ENCODE measurements at regions not wholly inside any gene's neighbourhood (a gene's known extent, or its start where the extent isn't known, plus 50 kb on each side); places are given as distances from the start of the nearest gene placed in this dataset.
"Not testable (repeated sequence)": the region's sequence is repeated elsewhere in the genome, so short reads cannot be mapped to it uniquely, and the experiment has no call there.

DNA sequence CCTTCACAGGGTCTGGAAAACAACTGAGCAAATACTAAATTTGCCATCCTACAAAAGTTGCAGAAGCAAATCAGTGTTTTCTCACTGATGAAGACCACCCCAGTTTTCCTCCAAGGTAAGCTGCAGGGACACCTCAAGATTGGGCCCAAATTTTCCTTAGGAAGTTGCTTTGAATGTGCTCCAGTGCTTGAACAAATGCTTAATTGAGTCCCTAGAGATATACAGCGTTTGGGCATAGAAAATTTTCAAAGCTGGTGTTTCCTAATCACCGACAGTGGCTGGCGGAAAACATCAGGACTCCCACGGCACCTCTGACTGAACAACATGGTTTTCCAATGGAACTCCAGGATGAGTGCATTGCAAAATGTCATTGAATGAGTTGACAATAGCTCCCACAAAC lies 92.5 kb upstream of the HMGA2 start:
- Histone ChIP-seq H3K36me3 (no peaks in the 10 kb centered on the region), H3K27me3 (peaks cover 92% of the 10 kb centered on the region), H3K9me3 (no peaks in the 10 kb centered on the region), H3K4me1 (peaks cover 0 to 12% (median 4%) of the 10 kb centered on the region in 4 donors), H3K27ac (no peak overlapping the region), H3K4me3 (no peak overlapping the region)
- intact Hi-C loops (cut with DNase I; ENCODE audit: low total_unique reads) (no loop called here), in situ Hi-C loops (cut with MboI; ENCODE audit: low pct_ligation_motif_present in 1 of 4, low pct_unique_long_range_greater_than_20kb in 1 of 4, low sequenced_read_pairs in 3 of 4) (no loop called here)
- no peak for DNase-seq
- 88% methylated on average over 4 of the region's 4 CpGs; no CpG with 5 or more reads in 1 of the 2 donors for WGBS, 2 donors (ENCODE audit: low coverage in 1 of 2)
- no peak for TF ChIP-seq POLR2A (IDR thresholded peaks at IDR 0.05)
- TF ChIP-seq EP300 (IDR thresholded peaks at IDR 0.05; ENCODE audit: low read depth), result no peak
- no peak for TF ChIP-seq POLR2AphosphoS5 (IDR thresholded peaks at IDR 0.05)
- TF ChIP-seq, protein P1, sequence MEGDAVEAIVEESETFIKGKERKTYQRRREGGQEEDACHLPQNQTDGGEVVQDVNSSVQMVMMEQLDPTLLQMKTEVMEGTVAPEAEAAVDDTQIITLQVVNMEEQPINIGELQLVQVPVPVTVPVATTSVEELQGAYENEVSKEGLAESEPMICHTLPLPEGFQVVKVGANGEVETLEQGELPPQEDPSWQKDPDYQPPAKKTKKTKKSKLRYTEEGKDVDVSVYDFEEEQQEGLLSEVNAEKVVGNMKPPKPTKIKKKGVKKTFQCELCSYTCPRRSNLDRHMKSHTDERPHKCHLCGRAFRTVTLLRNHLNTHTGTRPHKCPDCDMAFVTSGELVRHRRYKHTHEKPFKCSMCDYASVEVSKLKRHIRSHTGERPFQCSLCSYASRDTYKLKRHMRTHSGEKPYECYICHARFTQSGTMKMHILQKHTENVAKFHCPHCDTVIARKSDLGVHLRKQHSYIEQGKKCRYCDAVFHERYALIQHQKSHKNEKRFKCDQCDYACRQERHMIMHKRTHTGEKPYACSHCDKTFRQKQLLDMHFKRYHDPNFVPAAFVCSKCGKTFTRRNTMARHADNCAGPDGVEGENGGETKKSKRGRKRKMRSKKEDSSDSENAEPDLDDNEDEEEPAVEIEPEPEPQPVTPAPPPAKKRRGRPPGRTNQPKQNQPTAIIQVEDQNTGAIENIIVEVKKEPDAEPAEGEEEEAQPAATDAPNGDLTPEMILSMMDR (IDR thresholded peaks at IDR 0.05), result no peak

DNA sequence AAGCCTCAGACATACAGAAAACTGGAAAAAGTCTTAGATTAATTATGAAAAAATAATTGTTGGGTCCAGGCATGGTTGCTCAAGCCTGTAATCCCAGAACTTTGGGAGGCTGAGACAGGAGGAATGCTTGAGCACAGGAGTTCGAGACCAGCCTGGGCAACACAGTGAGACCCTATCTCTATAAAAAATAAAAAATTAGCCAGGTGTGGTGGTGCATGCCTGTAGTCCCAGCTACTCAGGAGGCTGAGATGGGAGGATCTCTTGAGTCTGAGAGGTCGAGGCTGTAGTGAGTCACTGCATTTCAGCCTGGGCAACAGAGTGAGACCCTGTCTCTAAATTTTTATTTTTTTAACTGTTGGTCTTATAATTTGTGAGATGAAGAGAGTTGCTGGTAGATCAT lies 90.6 kb upstream of the HMGA2 start:
- H3K27ac ChIP-seq; in situ Hi-C loops (cut with MboI; ENCODE audit: low pct_ligation_motif_present in 1 of 4, low pct_unique_long_range_greater_than_20kb in 1 of 4, low sequenced_read_pairs in 3 of 4); DNase-seq; H3K9me3 ChIP-seq; intact Hi-C loops (cut with DNase I; ENCODE audit: low total_unique reads); H3K36me3 ChIP-seq; H3K4me3 ChIP-seq; H3K4me1 ChIP-seq: not testable (repeated sequence)
- peaks cover 78% of the 10 kb centered on the region for H3K27me3 ChIP-seq
- 67 to 69% methylated on average over 2 of the region's 2 CpGs for WGBS, 2 donors (ENCODE audit: low coverage in 1 of 2)

DNA sequence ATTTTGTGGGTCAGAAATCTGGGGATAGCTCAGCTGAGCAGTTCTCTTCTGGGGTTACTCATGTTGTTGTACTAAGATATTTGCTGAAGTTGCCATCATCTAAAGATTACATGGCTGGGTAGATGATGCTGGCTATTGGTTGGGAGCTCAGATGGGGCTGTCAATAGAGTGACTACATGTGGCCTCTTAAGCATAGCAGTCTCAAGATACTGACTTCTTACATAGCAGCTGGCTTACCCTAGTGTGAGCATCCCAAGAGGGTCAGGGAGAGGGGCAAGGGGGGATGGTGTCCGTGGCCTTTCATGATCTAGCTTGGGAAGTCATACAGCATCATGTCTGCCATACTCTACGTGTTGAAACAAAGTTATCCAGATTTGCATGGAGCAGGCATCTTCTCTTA lies 90.1 kb upstream of the HMGA2 start:
- H3K27me3 ChIP-seq, result peaks cover 74% of the 10 kb centered on the region
- intact Hi-C loops (cut with DNase I; ENCODE audit: low total_unique reads) (no loop called here), in situ Hi-C loops (cut with MboI; ENCODE audit: low pct_ligation_motif_present in 1 of 4, low pct_unique_long_range_greater_than_20kb in 1 of 4, low sequenced_read_pairs in 3 of 4) (no loop called here)
- H3K27ac ChIP-seq, result no peak overlapping the region
- 71 to 78% methylated on average over 1 to 2 of the region's 2 CpGs for WGBS, 2 donors (ENCODE audit: low coverage in 1 of 2)
- H3K4me3 ChIP-seq, result no peak overlapping the region
- H3K4me1 ChIP-seq, result peaks cover 0 to 2% (median 1%) of the 10 kb centered on the region in 4 donors
- no peak for TF ChIP-seq POLR2AphosphoS5 (IDR thresholded peaks at IDR 0.05)
- no peak for TF ChIP-seq EP300 (IDR thresholded peaks at IDR 0.05; ENCODE audit: low read depth)
- TF ChIP-seq, protein P1 (IDR thresholded peaks at IDR 0.05), result no peak
- TF ChIP-seq POLR2A (IDR thresholded peaks at IDR 0.05), result no peak
- no peaks in the 10 kb centered on the region for H3K9me3 ChIP-seq
- no peak for DNase-seq
- no peaks in the 10 kb centered on the region for H3K36me3 ChIP-seq

DNA sequence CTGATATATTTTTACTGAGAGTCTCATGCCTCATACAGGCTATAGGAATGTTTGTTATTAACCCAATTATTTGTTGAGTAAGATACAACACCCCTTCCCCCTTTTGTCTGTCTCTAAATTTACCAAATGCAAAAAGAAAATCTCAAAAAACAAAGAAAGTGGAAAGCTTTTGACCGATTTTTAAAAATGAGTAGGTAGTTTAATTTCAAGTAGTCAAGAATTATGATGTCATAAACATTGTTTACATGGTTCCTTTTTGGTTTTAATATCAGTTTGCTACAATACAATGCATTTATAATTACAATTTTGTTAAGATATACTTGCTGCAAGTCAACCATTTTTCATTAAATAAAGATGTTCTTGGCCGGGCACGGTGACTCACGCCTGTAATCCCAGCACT lies 84.7 kb upstream of the HMGA2 start:
- 89 to 94% methylated on average over 4 of the region's 4 CpGs for WGBS, 2 donors (ENCODE audit: low coverage in 1 of 2)
- H3K4me3 ChIP-seq, result no peak overlapping the region
- in situ Hi-C loops (cut with MboI; ENCODE audit: low pct_ligation_motif_present in 1 of 4, low pct_unique_long_range_greater_than_20kb in 1 of 4, low sequenced_read_pairs in 3 of 4) (no loop called here), intact Hi-C loops (cut with DNase I; ENCODE audit: low total_unique reads) (no loop called here)
- H3K27me3 ChIP-seq, result peaks cover 77% of the 10 kb centered on the region
- no peaks in the 10 kb centered on the region for H3K36me3 ChIP-seq
- no peak for TF ChIP-seq POLR2A (IDR thresholded peaks at IDR 0.05)
- no peak for TF ChIP-seq POLR2AphosphoS5 (IDR thresholded peaks at IDR 0.05)
- no peak overlapping the region for H3K27ac ChIP-seq
- no peaks in the 10 kb centered on the region for H3K9me3 ChIP-seq
- H3K4me1 ChIP-seq, result peaks cover 0 to 13% (median 7%) of the 10 kb centered on the region in 4 donors
- no peak for DNase-seq

DNA sequence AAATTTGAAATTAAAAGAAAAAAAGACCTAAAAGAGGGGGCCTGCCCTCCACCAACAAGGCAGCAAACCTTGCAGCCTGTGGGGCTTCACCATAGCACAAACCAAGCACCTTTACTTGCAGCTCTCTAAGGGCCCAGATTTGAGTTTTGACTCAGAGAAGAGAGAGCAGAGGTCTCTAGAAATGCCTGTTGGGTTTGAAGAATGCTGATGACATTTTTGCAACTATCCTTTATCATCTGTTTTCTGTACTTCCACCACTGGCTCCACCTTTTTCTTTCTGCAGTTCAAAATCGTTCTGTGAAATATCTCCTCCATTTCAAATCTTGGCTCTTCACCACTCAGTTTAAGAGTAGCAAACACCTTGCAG lies 83.8 kb upstream of the HMGA2 start:
- no peak for DNase-seq
- H3K27ac ChIP-seq, result no peak overlapping the region
- no peaks in the 10 kb centered on the region for H3K9me3 ChIP-seq
- WGBS, 2 donors (ENCODE audit: low coverage in 1 of 2), result 0 to 21% methylated on average over 1 of the region's 1 CpG
- in situ Hi-C loops (cut with MboI; ENCODE audit: low pct_ligation_motif_present in 1 of 4, low pct_unique_long_range_greater_than_20kb in 1 of 4, low sequenced_read_pairs in 3 of 4), result no loop called here
- H3K4me3 ChIP-seq, result no peak overlapping the region
- H3K27me3 ChIP-seq, result peaks cover 77% of the 10 kb centered on the region
- intact Hi-C loops (cut with DNase I; ENCODE audit: low total_unique reads), result no loop called here
- H3K4me1 ChIP-seq, result peaks cover 0 to 13% (median 7%) of the 10 kb centered on the region in 4 donors
- H3K36me3 ChIP-seq, result no peaks in the 10 kb centered on the region
- TF ChIP-seq POLR2AphosphoS5 (IDR thresholded peaks at IDR 0.05) (no peak), EP300 (IDR thresholded peaks at IDR 0.05; ENCODE audit: low read depth) (no peak), POLR2A (IDR thresholded peaks at IDR 0.05) (no peak)
- TF ChIP-seq, protein P1 (IDR thresholded peaks at IDR 0.05), result no peak

Data from transverse colon (tissue), 4 donors.